Fibroblast of pulmonary artery (primary cell): ENCODE measurements at regions not wholly inside any gene's neighbourhood (a gene's known extent, or its start where the extent isn't known, plus 50 kb on each side); places are given as distances from the start of the nearest gene placed in this dataset.

Experiments used
- DNase-seq: peaks from one replicate; pipeline ENCODE4 v3.0.0-alpha.2; 2010; ENCODE audit warnings: low read depth
- H3K4me3 ChIP-seq: replicated peaks from 2 replicates; pipeline ENCODE4 v1.5.1; 2011; ENCODE audit warnings: low read depth, mild to moderate bottlenecking, control low read depth, low read length, moderate library complexity
- TF ChIP-seq, protein P1 (sequence below): IDR thresholded peaks from 2 replicates; pipeline ENCODE4 v1.5.1; 2011; ENCODE audit warnings: mild to moderate bottlenecking, control low read depth, low read length, inconsistent platforms; ENCODE audit errors: missing control alignments

DNA sequence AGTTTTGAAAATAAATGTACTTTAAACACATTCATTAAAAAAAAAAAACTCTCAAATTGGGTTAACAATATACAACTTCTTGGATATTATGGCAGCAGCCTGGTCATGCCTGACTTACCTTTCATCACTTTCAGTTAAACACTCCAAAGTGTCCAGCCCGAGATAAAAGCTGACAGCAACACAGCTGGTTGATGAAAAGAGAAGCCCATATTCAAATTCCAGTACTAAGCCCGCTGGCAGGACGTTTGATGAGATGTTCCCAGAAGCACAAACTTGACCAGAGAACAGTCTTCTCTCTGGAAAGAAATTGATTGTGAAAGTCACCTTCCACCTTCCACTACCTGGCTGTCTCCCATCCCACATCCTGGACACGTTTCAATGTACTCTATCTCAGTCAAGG lies 586.3 kb downstream of the TDRD15 start:
- DNase-seq: no peak
- TF ChIP-seq, protein P1, sequence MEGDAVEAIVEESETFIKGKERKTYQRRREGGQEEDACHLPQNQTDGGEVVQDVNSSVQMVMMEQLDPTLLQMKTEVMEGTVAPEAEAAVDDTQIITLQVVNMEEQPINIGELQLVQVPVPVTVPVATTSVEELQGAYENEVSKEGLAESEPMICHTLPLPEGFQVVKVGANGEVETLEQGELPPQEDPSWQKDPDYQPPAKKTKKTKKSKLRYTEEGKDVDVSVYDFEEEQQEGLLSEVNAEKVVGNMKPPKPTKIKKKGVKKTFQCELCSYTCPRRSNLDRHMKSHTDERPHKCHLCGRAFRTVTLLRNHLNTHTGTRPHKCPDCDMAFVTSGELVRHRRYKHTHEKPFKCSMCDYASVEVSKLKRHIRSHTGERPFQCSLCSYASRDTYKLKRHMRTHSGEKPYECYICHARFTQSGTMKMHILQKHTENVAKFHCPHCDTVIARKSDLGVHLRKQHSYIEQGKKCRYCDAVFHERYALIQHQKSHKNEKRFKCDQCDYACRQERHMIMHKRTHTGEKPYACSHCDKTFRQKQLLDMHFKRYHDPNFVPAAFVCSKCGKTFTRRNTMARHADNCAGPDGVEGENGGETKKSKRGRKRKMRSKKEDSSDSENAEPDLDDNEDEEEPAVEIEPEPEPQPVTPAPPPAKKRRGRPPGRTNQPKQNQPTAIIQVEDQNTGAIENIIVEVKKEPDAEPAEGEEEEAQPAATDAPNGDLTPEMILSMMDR: no peak
- H3K4me3 ChIP-seq: no peak overlapping the region

DNA sequence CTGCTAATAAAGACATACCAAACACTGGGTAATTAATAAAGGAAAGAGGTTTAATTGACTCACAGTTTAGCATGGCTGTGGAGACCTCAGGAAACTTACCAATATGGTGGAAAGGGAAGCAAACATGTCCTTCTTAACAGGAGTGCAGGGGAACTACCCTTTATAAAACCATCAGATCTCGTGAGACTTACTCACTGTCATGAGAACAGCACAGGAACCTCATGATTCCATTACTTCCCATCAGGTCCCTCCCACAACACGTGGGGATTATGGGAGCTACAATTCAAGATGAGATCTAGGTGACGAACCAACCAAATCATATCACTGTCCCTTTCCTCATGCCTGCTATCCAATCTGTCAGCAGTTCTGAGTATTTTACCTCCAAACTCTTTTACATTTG lies 586.7 kb downstream of the TDRD15 start:
- no peak overlapping the region for H3K4me3 ChIP-seq
- DNase-seq: no peak
- TF ChIP-seq, protein P1: no peak

DNA sequence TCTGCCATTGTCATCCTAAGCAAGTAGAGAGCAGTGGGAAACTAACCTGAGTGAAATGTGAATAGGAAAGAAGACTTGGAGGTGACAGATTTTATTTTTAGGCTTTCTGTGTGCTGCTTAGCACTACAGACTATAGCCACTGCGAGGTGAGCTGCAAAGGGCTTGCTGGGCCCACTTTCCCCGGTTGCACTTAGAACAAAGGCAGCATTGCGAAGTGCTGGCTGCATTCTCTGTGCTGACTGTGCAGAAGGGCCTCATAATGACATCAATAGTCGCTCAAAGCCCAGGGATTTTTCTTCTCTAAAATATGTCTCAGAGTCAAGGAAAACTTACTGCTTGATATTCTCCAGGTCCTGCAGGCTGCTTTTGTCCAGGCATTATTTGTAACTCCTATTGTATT lies 592.1 kb downstream of the TDRD15 start:
- DNase-seq: no peak
- no peak overlapping the region for H3K4me3 ChIP-seq
- TF ChIP-seq, protein P1: no peak

DNA sequence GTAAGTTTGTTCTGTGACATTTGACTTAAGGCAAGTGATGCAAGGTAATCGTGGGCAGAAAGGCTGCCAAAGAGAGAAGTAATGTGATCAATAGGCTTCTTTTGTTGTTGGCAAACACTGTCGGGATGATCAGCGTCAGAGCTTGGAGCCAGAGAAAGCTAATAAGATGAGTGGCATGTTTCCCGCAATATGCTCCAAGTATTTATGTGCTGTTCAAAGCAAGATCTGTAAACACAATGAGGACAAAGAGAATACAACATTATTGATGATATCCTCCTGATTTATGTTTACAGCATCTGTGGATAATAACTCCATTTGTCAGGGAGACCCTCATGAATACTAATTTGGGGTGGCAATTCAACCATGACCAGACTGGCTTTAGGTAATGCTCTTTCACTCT lies 603.3 kb downstream of the TDRD15 start:
- no peak for DNase-seq
- TF ChIP-seq, protein P1: no peak
- no peak overlapping the region for H3K4me3 ChIP-seq

DNA sequence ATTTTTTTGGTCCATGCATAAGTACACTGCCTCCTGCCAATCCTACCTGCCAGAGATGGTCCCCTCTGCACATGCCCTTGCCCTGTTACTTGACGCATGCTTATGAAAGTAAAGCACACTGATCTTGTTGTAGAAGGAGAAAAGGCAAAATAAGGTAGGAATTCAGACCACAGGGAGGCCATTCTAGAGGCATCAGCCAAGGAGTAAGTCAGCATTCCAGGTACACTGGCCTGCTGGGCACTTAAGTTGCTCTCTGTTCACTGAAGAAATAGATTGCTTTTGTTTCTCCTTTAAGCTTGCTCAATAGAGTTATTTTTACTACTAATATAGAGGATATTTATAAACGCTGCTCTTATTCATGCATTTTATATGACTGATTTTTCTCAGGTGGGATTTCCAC lies 604.4 kb downstream of the TDRD15 start:
- TF ChIP-seq, protein P1: no peak
- no peak overlapping the region for H3K4me3 ChIP-seq
- no peak for DNase-seq

DNA sequence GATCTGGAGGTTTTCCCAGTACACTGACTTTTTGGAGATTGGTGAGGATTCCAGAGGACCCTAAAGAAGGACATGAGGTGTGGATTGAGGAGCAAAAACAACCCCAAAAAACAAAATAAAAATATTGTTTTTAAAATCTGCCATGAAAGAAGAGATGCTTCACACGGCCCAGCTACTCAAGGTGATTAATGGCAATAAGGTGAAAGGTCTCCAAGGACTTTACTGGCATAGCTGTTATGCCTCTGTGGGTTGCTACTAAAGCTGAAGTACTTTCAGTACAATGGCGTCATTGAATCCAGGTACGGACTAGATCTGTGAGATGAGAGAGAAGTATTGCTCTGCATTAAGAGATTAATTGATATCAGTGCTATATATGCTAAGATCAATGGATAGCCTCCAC lies 606.4 kb downstream of the TDRD15 start:
- DNase-seq: no peak
- TF ChIP-seq, protein P1: no peak
- no peak overlapping the region for H3K4me3 ChIP-seq

DNA sequence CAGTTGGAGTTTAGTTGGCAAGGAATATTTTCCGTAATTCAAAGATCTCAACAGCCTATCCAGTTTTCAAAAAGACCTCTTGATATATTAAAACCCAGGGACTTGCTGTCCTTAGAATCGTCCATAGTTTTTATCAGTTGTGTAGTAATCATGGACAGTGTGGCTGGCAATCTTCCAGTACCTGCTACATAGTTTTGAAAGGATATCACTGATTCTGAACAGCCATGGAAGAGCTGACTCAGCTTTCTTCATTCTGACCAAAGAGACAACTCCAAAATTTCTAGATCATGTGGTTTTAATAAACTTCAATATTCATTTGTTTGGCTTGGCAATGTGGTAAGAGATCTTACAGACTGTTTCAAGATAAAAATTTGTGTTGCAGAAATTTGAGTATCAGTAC lies 616.7 kb downstream of the TDRD15 start:
- no peak overlapping the region for H3K4me3 ChIP-seq
- no peak for DNase-seq
- TF ChIP-seq, protein P1: no peak
